ENCODE measurements at regions not wholly inside any gene's neighbourhood (a gene's known extent, or its start where the extent isn't known, plus 50 kb on each side); places are given as distances from the start of the nearest gene placed in this dataset.

DNA sequence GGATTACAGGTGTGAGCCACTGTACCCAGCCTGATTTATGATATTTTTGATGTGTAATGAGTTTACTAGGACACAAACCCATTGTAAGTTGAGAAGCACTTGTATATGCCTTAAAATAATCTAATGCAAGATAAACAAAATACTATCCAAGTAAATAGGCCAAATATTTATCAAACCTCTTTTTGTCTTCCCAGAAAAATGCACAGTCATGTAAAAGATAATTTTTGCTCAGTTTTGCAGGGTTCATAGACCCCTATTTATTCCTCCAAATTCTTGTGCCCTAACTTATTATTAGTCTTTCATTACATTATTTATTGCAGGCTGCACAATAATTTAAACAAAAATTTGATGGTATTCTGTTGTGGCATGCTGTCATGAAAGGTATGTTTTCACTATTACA lies 1290.7 kb downstream of the STIM2 start:
- H3K4me1 ChIP-seq (ENCODE audit: control insufficient read depth in 3 of 3, insufficient read depth in 3 of 3, low read length in 3 of 3): no peaks in the 10 kb centered on the region
- no peak overlapping the region for H3K9ac ChIP-seq (ENCODE audit: low read depth in 1 of 3, low read length in 3 of 3)
- no peaks in the 10 kb centered on the region for H3K36me3 ChIP-seq (ENCODE audit: control insufficient read depth in 3 of 3, insufficient read depth in 3 of 3, low read length in 3 of 3)
- H3K4me3 ChIP-seq (ENCODE audit: low read length in 3 of 3): no peak overlapping the region
- no peaks in the 10 kb centered on the region for H3K27me3 ChIP-seq (ENCODE audit: control insufficient read depth in 3 of 3, insufficient read depth in 3 of 3, low read length in 3 of 3)
- no peaks in the 10 kb centered on the region for H3K9me3 ChIP-seq (ENCODE audit: control insufficient read depth in 3 of 3, low read length in 3 of 3)
- H3K27ac ChIP-seq (ENCODE audit: low read depth, low read length): no peak overlapping the region

DNA sequence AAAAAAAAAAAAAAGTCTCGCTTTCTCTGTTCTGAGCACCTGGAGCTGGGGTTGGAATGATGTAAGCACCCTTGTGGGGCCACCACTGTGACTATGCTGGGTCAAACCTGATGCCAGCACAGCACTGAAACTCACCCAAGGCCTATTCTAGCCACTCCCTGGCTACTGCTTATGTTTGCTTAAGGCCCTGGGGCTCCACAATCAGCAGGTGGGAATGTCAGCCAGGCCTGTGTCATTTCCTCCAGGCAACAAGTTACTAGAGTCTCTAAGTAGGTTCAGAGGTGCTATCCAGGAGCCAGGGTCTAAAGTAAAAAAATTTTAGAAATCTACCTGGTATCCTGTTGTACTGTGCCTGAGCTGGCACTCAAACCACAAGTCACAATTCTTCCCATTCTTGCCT lies 1306.8 kb downstream of the STIM2 start:
- Histone ChIP-seq H3K9ac (ENCODE audit: low read depth in 1 of 3, low read length in 3 of 3) (no peak overlapping the region), H3K4me1 (ENCODE audit: control insufficient read depth in 3 of 3, insufficient read depth in 3 of 3, low read length in 3 of 3) (no peaks in the 10 kb centered on the region), H3K27ac (ENCODE audit: low read depth, low read length) (no peak overlapping the region), H3K4me3 (ENCODE audit: low read length in 3 of 3) (no peak overlapping the region), H3K36me3 (ENCODE audit: control insufficient read depth in 3 of 3, insufficient read depth in 3 of 3, low read length in 3 of 3) (no peaks in the 10 kb centered on the region), H3K9me3 (ENCODE audit: control insufficient read depth in 3 of 3, low read length in 3 of 3) (no peaks in the 10 kb centered on the region), H3K27me3 (ENCODE audit: control insufficient read depth in 3 of 3, insufficient read depth in 3 of 3, low read length in 3 of 3) (no peaks in the 10 kb centered on the region)

DNA sequence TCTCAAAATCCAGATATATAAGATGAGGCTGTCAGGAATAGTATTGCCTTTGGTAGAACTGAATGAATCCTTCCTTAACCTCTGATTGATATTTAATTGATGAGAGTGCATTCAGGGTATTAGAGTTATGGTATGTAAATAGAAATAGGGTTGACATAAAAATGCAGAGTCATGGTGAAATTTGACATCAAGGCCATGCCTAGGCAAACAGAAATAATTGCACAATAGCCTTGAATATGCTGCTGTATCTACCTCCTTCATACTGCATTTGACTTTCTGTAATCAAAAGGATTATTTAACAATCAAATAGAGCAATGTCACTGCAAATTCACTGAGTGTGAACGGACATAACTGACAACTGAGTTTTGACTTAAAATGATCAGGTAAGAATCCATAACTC lies 1316.3 kb downstream of the STIM2 start:
- H3K4me1 ChIP-seq (ENCODE audit: control insufficient read depth in 3 of 3, insufficient read depth in 3 of 3, low read length in 3 of 3): no peaks in the 10 kb centered on the region
- no peak overlapping the region for H3K4me3 ChIP-seq (ENCODE audit: low read length in 3 of 3)
- H3K36me3 ChIP-seq (ENCODE audit: control insufficient read depth in 3 of 3, insufficient read depth in 3 of 3, low read length in 3 of 3): no peaks in the 10 kb centered on the region
- H3K9ac ChIP-seq (ENCODE audit: low read depth in 1 of 3, low read length in 3 of 3): no peak overlapping the region
- no peaks in the 10 kb centered on the region for H3K9me3 ChIP-seq (ENCODE audit: control insufficient read depth in 3 of 3, low read length in 3 of 3)
- H3K27ac ChIP-seq (ENCODE audit: low read depth, low read length): no peak overlapping the region
- no peaks in the 10 kb centered on the region for H3K27me3 ChIP-seq (ENCODE audit: control insufficient read depth in 3 of 3, insufficient read depth in 3 of 3, low read length in 3 of 3)

DNA sequence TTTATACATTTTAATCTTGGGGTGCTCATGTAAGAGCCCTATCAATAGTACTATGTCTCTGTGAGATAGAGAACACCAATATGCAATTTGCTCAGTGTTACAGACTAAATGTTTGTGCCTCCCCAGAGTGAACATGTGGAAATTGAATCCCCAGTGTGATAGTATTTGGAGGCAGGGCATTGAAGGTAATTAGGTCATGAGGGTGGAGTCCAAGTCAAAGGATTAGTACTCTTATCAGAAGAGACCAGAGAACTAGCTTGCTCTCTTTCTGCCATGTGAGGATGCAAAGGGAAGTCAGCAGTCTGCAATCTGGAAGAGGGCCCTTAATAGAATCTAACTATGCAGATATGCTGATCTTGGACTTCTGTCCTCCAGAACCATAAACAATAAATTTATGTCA lies 1317.0 kb downstream of the STIM2 start:
- Histone ChIP-seq H3K4me1 (ENCODE audit: control insufficient read depth in 3 of 3, insufficient read depth in 3 of 3, low read length in 3 of 3) (no peaks in the 10 kb centered on the region), H3K27ac (ENCODE audit: low read depth, low read length) (no peak overlapping the region), H3K9me3 (ENCODE audit: control insufficient read depth in 3 of 3, low read length in 3 of 3) (no peaks in the 10 kb centered on the region), H3K4me3 (ENCODE audit: low read length in 3 of 3) (no peak overlapping the region), H3K36me3 (ENCODE audit: control insufficient read depth in 3 of 3, insufficient read depth in 3 of 3, low read length in 3 of 3) (no peaks in the 10 kb centered on the region), H3K27me3 (ENCODE audit: control insufficient read depth in 3 of 3, insufficient read depth in 3 of 3, low read length in 3 of 3) (no peaks in the 10 kb centered on the region), H3K9ac (ENCODE audit: low read depth in 1 of 3, low read length in 3 of 3) (no peak overlapping the region)

DNA sequence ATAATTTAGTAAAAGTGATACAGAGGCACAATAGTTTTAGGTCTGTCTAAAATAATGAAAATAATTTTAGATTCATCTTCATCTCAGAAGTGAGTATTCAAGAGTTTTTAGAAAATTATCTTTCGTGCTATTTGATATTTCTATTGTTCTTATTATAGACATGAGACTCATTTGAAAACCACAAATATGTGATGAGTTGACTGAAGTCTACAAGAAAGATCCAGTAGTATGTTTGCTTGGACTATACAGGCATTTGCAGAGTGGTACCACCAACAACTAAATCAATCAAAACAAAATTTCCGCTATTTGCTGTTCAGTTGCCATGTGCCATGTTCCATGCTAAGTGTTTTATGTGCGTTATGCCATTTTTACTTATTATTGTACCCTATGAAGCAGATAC lies 1318.5 kb downstream of the STIM2 start:
- no peaks in the 10 kb centered on the region for H3K36me3 ChIP-seq (ENCODE audit: control insufficient read depth in 3 of 3, insufficient read depth in 3 of 3, low read length in 3 of 3)
- H3K9ac ChIP-seq (ENCODE audit: low read depth in 1 of 3, low read length in 3 of 3): no peak overlapping the region
- H3K4me3 ChIP-seq (ENCODE audit: low read length in 3 of 3): no peak overlapping the region
- no peaks in the 10 kb centered on the region for H3K27me3 ChIP-seq (ENCODE audit: control insufficient read depth in 3 of 3, insufficient read depth in 3 of 3, low read length in 3 of 3)
- no peaks in the 10 kb centered on the region for H3K9me3 ChIP-seq (ENCODE audit: control insufficient read depth in 3 of 3, low read length in 3 of 3)
- no peaks in the 10 kb centered on the region for H3K4me1 ChIP-seq (ENCODE audit: control insufficient read depth in 3 of 3, insufficient read depth in 3 of 3, low read length in 3 of 3)
- no peak overlapping the region for H3K27ac ChIP-seq (ENCODE audit: low read depth, low read length)

DNA sequence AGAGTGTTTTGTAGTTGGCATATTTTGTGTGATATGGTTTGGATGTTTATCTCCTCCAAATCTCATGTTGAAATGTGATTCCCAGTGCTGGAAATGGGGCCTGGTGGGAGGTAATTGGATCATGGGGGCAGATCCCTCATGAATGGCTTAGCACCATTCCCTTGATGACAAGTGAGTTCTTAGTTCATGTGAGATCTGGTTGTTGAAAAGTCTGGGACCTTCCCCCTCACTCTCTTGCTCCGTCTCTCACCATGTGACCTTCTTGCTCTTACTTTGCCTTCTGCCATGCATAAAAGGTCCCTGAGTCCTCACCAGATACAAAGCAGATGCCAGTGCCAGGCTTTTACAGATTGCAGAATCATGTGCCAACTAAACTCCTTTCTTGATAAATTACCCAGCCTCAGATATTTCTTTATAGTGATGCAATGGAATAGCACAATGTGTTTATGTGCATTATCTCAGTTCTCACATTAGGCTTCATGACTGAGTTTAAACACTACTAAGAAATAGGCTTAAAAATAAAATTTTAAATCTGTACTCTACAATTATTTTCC lies 1348.8 kb downstream of the STIM2 start:
- H3K4me3 ChIP-seq (ENCODE audit: low read length in 3 of 3): no peak overlapping the region
- no peak overlapping the region for H3K27ac ChIP-seq (ENCODE audit: low read depth, low read length)
- H3K9ac ChIP-seq (ENCODE audit: low read depth in 1 of 3, low read length in 3 of 3): no peak overlapping the region
- no peaks in the 10 kb centered on the region for H3K9me3 ChIP-seq (ENCODE audit: control insufficient read depth in 3 of 3, low read length in 3 of 3)
- H3K27me3 ChIP-seq (ENCODE audit: control insufficient read depth in 3 of 3, insufficient read depth in 3 of 3, low read length in 3 of 3): no peaks in the 10 kb centered on the region
- no peaks in the 10 kb centered on the region for H3K36me3 ChIP-seq (ENCODE audit: control insufficient read depth in 3 of 3, insufficient read depth in 3 of 3, low read length in 3 of 3)
- H3K4me1 ChIP-seq (ENCODE audit: control insufficient read depth in 3 of 3, insufficient read depth in 3 of 3, low read length in 3 of 3): no peaks in the 10 kb centered on the region

DNA sequence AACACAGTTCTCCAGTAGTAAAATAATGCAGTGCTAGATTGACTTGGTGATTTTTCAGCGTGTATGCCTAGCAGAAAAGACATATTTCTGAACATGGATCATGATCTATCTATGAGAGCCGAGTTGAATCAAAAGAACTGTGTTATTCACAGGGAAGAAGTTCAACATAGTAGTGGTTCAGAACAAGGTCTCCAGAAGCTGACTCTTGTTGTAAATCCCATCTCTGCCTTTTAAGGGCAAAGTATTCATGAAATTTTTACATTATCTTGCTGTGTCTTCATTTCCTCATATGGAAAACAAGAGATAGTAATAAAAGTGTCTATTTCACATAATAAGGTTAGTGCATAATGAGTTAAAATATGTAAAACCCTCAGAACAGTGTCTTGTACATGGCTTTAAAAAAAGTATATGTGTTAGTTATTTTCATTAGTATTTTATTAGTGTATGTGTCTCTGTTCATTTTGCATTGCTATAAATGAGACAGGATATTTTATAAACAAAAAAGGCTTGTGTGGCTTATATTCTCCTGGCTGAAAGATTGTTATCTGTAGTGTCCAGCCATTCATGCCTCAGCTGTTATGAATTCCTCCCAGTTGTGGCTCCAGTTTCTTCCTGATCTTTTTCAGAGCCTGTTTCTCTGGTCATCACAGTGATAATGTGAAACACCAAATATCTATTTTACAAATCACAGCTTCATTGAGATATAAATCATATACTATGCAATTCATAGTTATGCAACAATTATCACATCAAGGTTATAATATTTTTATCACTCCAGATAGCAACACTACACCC lies 1351.2 kb downstream of the STIM2 start:
- H3K4me1 ChIP-seq (ENCODE audit: control insufficient read depth in 3 of 3, insufficient read depth in 3 of 3, low read length in 3 of 3): no peaks in the 10 kb centered on the region
- H3K9me3 ChIP-seq (ENCODE audit: control insufficient read depth in 3 of 3, low read length in 3 of 3): no peaks in the 10 kb centered on the region
- H3K36me3 ChIP-seq (ENCODE audit: control insufficient read depth in 3 of 3, insufficient read depth in 3 of 3, low read length in 3 of 3): no peaks in the 10 kb centered on the region

DNA sequence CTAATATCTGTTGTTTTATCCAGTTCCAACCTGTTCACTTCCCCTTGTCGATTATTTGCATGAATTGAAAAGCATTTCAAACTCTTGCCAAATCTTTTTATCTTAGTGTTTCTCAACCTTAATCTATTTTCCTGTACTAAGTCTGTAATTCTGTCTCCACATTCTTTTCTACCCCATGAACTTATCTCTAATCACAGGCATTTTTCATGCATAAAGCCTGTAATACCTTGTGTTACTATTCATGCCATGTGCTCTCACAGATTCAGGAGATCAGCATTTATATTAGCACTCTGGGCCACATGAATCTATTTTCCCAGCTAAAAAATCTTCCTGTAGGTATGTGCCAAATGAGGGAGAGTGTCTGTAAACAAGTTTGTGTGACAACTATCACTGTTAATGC lies 1360.9 kb downstream of the STIM2 start:
- H3K27ac ChIP-seq (ENCODE audit: low read depth, low read length): no peak overlapping the region

More for the DNA sequence above, 1351.2 kb downstream of the STIM2 start:
- no peaks in the 10 kb centered on the region for H3K27me3 ChIP-seq (ENCODE audit: control insufficient read depth in 3 of 3, insufficient read depth in 3 of 3, low read length in 3 of 3)
- no peak overlapping the region for H3K4me3 ChIP-seq (ENCODE audit: low read length in 3 of 3)
- H3K9ac ChIP-seq (ENCODE audit: low read depth in 1 of 3, low read length in 3 of 3): no peak overlapping the region
- no peak overlapping the region for H3K27ac ChIP-seq (ENCODE audit: low read depth, low read length)

DNA sequence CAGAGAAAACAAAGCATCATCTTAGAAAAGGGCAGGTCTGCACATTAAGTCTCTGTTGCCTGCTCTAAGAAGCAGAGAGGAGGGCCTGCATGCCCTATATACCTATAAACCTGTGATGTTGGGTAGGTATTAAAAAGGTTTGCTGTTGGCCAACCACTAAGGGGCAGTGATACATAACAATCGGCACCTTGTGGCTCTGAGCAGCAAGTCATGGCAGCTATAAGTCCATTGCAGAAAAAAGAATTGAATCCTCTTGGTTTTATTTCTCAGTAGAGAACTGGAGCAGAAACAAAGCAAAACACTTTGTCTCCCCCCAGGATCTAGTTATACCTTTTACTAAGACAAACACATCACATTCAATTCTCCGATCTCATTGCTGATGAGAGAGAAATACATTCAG lies 1364.4 kb downstream of the STIM2 start:
- H3K4me3 ChIP-seq (ENCODE audit: low read length in 3 of 3): no peak overlapping the region
- H3K9me3 ChIP-seq (ENCODE audit: control insufficient read depth in 3 of 3, low read length in 3 of 3): no peaks in the 10 kb centered on the region
- no peaks in the 10 kb centered on the region for H3K27me3 ChIP-seq (ENCODE audit: control insufficient read depth in 3 of 3, insufficient read depth in 3 of 3, low read length in 3 of 3)
- no peaks in the 10 kb centered on the region for H3K36me3 ChIP-seq (ENCODE audit: control insufficient read depth in 3 of 3, insufficient read depth in 3 of 3, low read length in 3 of 3)
- H3K4me1 ChIP-seq (ENCODE audit: control insufficient read depth in 3 of 3, insufficient read depth in 3 of 3, low read length in 3 of 3): no peaks in the 10 kb centered on the region
- no peak overlapping the region for H3K27ac ChIP-seq (ENCODE audit: low read depth, low read length)
- H3K9ac ChIP-seq (ENCODE audit: low read depth in 1 of 3, low read length in 3 of 3): no peak overlapping the region

More for the DNA sequence above, 1360.9 kb downstream of the STIM2 start:
- H3K36me3 ChIP-seq (ENCODE audit: control insufficient read depth in 3 of 3, insufficient read depth in 3 of 3, low read length in 3 of 3): no peaks in the 10 kb centered on the region
- H3K27me3 ChIP-seq (ENCODE audit: control insufficient read depth in 3 of 3, insufficient read depth in 3 of 3, low read length in 3 of 3): no peaks in the 10 kb centered on the region
- H3K9me3 ChIP-seq (ENCODE audit: control insufficient read depth in 3 of 3, low read length in 3 of 3): no peaks in the 10 kb centered on the region
- H3K4me3 ChIP-seq (ENCODE audit: low read length in 3 of 3): no peak overlapping the region
- H3K9ac ChIP-seq (ENCODE audit: low read depth in 1 of 3, low read length in 3 of 3): no peak overlapping the region
- no peaks in the 10 kb centered on the region for H3K4me1 ChIP-seq (ENCODE audit: control insufficient read depth in 3 of 3, insufficient read depth in 3 of 3, low read length in 3 of 3)

DNA sequence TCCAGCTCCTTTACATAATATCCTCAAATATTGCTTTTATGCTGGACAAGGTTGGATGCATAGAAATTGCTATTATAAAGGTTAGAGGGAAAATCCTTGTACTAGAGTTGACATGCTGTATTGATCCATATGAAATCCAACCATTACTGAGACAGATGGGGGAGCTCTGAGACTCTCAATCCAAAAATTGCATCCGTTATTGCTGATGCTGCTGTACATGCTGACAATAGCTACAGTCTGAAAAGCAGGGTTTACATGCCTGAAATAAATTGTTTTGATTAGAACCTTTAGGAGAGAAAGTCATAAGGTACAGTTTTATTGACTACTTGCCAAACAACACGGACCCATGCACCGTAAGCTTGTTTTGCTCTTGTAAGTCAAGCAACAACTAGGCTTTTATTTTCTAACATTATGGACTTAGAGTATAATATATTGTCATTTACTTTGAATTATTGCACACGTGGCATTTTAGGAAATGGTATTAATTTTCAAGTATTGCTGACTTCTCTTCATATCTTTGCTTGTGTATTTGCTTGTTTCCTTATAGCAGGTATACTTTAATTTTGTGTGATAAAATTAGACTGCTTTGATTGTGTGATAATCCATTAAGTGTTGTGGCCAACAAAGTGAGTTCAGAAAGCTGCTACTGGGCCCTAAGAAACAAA lies 1365.2 kb downstream of the STIM2 start:
- Histone ChIP-seq H3K36me3 (ENCODE audit: control insufficient read depth in 3 of 3, insufficient read depth in 3 of 3, low read length in 3 of 3) (no peaks in the 10 kb centered on the region), H3K27ac (ENCODE audit: low read depth, low read length) (no peak overlapping the region), H3K4me1 (ENCODE audit: control insufficient read depth in 3 of 3, insufficient read depth in 3 of 3, low read length in 3 of 3) (no peaks in the 10 kb centered on the region), H3K9me3 (ENCODE audit: control insufficient read depth in 3 of 3, low read length in 3 of 3) (no peaks in the 10 kb centered on the region), H3K4me3 (ENCODE audit: low read length in 3 of 3) (no peak overlapping the region), H3K27me3 (ENCODE audit: control insufficient read depth in 3 of 3, insufficient read depth in 3 of 3, low read length in 3 of 3) (no peaks in the 10 kb centered on the region), H3K9ac (ENCODE audit: low read depth in 1 of 3, low read length in 3 of 3) (no peak overlapping the region)
